Left lung (tissue), 4 donors: ENCODE measurements at regions not wholly inside any gene's neighbourhood (a gene's known extent, or its start where the extent isn't known, plus 50 kb on each side); places are given as distances from the start of the nearest gene placed in this dataset.

Source experiments
- ATAC-seq: fragments of 200-7000 bp; cut with Tn5 transposase; one replicate; pipeline ENCODE4 v1.9.1; 2020; ENCODE audit warnings: moderate library complexity
- DNase-seq, 4 donors: peaks; one replicate each; pipeline ENCODE4 v3.0.0-alpha.2; 2013 to 2020
- H3K27ac ChIP-seq, 2 donors: fragments of 200-600 bp; sonication (generic) in 1 of 2; one replicate each; pipeline versions ENCODE4 v1.5.0 to v1.8.0; 2020 to 2021
- H3K27me3 ChIP-seq, 2 donors: fragments of 200-600 bp; sonication (generic) in 1 of 2; one replicate each; pipeline versions ENCODE4 v1.5.0 to v1.8.0; 2020 to 2021
- H3K36me3 ChIP-seq, 2 donors: fragments of 200-600 bp; sonication (generic) in 1 of 2; one replicate each; pipeline versions ENCODE4 v1.5.0 to v1.8.0; 2020 to 2021
- H3K4me1 ChIP-seq, 2 donors: fragments of 200-600 bp; one replicate each; pipeline ENCODE4 v1.8.0; 2021
- H3K4me3 ChIP-seq, 2 donors: fragments of 200-600 bp; sonication (generic) in 1 of 2; one replicate each; pipeline versions ENCODE4 v1.5.0 to v1.8.0; 2020 to 2021; ENCODE audit warnings: mild to moderate bottlenecking in 1 of 2
- H3K9me3 ChIP-seq, 2 donors: fragments of 200-600 bp; sonication (generic) in 1 of 2; one replicate each; pipeline versions ENCODE4 v1.5.0 to v1.8.0; 2020 to 2021
- CTCF ChIP-seq, 2 donors: fragments of 200-600 bp; sonication (generic) in 1 of 2; IDR thresholded peaks; one replicate each; pipeline versions ENCODE4 v1.5.0 to v1.8.0; 2021; ENCODE audit warnings: antibody characterized with exemption in 2 of 2
- intact Hi-C, 2 donors: fragments of 100-400 bp; cut with DNase I; formaldehyde crosslinking; loops; one replicate each; pipeline versions ENCODE4 v1.11.2 to v1.14.2; 2022
- donor health status: DM: no; HTN: yes; CAD: no.
- donor health status: DM: no; HTN: no; CAD: no.

- no peak for TF ChIP-seq CTCF (IDR thresholded peaks at IDR 0.05)
- no peak for DNase-seq
- H3K4me1 ChIP-seq: no peaks in the 10 kb centered on the region
- H3K9me3 ChIP-seq: no peaks in the 10 kb centered on the region
- no peak overlapping the region for H3K27ac ChIP-seq
- intact Hi-C loops: no loop called here
- H3K36me3 ChIP-seq: no peaks in the 10 kb centered on the region
- ATAC-seq: no peak
- no peak overlapping the region for H3K4me3 ChIP-seq
- no peaks in the 10 kb centered on the region for H3K27me3 ChIP-seq
Measured at GRCh38 chr1:119276558-119276957, 92.0 kb upstream of the HAO2 start.

- ATAC-seq (peak; percentile 82), DNase-seq (peak in 2 of 4 donors; percentile 18 to 28)
- TF ChIP-seq CTCF (IDR thresholded peaks at IDR 0.05): no peak
- intact Hi-C loops: loop anchor here in 1 of 2 donors (10.0 kb wide), 1 partner anchor 85 kb away; the partner anchor contains the start of gene HAO2
- no peak overlapping the region for H3K4me3 ChIP-seq
- H3K4me1 ChIP-seq: no peaks in the 10 kb centered on the region
- H3K36me3 ChIP-seq: no peaks in the 10 kb centered on the region
- no peak overlapping the region for H3K27ac ChIP-seq
- no peaks in the 10 kb centered on the region for H3K27me3 ChIP-seq
- no peaks in the 10 kb centered on the region for H3K9me3 ChIP-seq
Measured at GRCh38 chr1:119279456-119280381, 88.9 kb upstream of the HAO2 start.

- no peaks in the 10 kb centered on the region for H3K27me3 ChIP-seq
- H3K9me3 ChIP-seq: no peaks in the 10 kb centered on the region
- no peaks in the 10 kb centered on the region for H3K36me3 ChIP-seq
- DNase-seq (no peak), ATAC-seq (peak; percentile 68)
- intact Hi-C loops: loop anchor here in 1 of 2 donors (10.0 kb wide), 1 partner anchor 79 kb away; the partner anchor contains the start of gene HAO2
- H3K4me3 ChIP-seq: no peak overlapping the region
- H3K4me1 ChIP-seq: no peaks in the 10 kb centered on the region
- H3K27ac ChIP-seq: no peak overlapping the region
- no peak for TF ChIP-seq CTCF (IDR thresholded peaks at IDR 0.05)
Measured at GRCh38 chr1:119285482-119285881, 83.1 kb upstream of the HAO2 start.

GRCh38 chr1:119286587-119287181 is 81.9 kb upstream of the HAO2 start:
- peak; percentile 78 for ATAC-seq
- no peaks in the 10 kb centered on the region for H3K36me3 ChIP-seq

More at GRCh38 chr1:119286587-119287181, 81.9 kb upstream of the HAO2 start:
- H3K4me3 ChIP-seq: no peak overlapping the region
- H3K4me1 ChIP-seq: no peaks in the 10 kb centered on the region
- TF ChIP-seq CTCF (IDR thresholded peaks at IDR 0.05): peak; percentile 31 to 32
- no peak overlapping the region for H3K27ac ChIP-seq
- intact Hi-C loops: loop anchor here in 1 of 2 donors (10.0 kb wide), 1 partner anchor 78 kb away; the partner anchor contains the start of gene HAO2
- no peaks in the 10 kb centered on the region for H3K9me3 ChIP-seq
- peak in 1 of 4 donors; percentile 36 for DNase-seq
- H3K27me3 ChIP-seq: no peaks in the 10 kb centered on the region
